Fibroblast of skin of right biceps (primary cell): ENCODE measurements at regions not wholly inside any gene's neighbourhood (a gene's known extent, or its start where the extent isn't known, plus 50 kb on each side); places are given as distances from the start of the nearest gene placed in this dataset.
A peak's percentile ranks its signal among the peaks of the same experiment; 100 is the strongest.

Experiments
- DNase-seq: peaks from one replicate; pipeline ENCODE4 v3.0.0-alpha.2; 2013

DNA sequence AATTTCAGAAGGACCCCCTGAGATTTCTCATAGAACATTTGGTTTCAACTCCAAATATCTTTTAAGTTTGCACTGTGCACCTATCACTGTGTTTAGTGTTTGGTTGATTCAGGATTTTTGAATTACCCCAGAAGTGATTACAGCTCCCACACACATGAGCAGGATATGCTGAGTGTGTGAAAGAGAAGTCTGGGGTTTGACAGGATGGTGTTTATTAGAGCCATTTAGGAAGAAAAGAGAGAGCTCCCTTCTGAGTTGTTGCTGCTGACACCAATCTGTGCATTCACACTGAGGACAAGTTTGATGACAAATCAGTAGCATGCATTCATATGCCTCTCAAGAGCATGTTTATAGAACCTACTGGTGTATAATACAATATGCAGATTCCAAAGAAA lies 118.1 kb downstream of the RPL22L1 start:
- DNase-seq = no peak

DNA sequence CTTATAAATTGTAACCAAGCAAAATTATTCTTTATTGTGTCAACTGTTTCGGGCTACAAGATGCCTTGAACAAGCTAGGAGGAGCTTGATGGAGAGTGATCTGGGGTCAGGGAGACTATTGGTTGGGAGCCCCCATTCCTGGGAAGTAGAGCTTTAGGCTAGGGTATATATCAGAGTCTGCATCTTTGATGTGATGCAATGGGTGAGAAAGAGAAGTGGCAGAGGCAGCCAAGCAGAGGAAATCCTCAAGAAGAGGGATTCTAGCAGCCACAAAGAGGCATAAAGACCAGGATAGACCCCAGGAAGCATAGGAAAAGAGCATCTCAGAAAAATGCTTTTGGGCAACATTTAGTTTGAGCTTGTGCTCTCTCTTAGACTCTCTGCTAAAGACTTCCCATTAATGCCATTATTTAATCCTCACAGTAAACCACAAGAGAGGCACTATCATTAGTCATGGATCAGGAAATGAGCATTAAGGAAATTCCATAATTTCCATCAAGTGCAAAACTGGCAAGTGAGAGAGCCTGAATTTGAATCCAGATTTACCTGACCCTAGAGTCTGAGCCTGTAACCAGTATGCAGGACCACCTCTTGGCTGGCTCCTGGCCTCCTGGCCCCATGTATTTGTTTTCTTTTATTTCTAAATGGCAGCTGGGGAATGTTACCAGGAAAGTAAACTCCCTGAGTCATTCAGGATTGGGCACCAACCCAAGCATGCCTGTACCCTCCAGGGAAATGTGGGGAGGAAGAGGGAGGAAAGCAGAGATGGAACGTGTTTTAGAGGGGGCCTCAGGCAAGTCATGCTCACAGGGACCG lies 118.7 kb downstream of the RPL22L1 start:
- DNase-seq = peak; percentile 99

DNA sequence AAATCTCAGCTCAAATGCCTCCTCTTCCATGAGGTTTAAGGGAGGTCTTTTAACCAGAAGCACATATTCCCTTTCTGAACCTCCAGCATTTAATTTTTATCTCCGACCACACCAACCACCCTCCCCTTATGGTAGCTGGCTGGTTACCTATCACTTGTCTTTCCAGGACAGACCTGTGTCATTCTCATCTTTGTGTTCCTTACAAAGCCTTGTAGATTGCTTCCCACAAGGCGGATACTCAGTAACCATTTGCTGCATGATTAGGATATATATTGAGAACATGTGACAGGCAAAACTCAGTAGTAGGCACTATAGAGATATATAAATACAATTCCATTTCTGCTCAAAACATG lies 119.5 kb downstream of the RPL22L1 start:
- DNase-seq = no peak

DNA sequence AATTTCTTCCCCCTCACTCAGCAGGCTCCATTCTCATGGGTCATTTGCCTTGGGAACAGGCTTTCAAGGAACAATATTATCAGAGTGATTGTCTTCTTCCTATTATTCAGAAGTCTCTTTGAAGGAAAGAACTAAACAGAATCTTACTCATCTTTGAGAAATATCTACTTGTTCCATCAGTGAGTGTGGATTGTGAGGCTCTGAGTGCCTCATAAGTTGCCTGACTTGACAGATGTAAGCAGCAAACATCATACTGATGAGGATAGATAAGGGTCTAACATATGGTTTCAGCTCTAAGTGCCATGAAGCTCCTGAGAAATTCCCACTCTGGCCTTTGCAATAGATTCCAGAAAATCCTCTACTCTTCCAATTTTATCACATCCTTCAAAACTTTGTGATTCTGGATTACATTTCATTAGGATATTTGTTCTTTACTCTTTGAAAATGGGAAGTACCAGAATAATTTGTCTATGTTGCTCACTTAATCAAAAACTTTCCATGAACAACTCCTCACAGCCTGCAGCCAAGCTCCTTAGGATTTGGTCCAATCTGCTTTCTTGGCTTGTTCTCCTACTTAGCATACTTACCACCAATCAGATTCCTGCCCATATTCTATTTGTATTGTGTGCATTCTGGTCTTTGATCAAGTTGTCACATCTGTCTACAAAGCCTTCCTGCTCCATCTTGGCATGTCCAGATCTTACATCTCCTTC lies 120.1 kb downstream of the RPL22L1 start:
- DNase-seq = peak; percentile 55

DNA sequence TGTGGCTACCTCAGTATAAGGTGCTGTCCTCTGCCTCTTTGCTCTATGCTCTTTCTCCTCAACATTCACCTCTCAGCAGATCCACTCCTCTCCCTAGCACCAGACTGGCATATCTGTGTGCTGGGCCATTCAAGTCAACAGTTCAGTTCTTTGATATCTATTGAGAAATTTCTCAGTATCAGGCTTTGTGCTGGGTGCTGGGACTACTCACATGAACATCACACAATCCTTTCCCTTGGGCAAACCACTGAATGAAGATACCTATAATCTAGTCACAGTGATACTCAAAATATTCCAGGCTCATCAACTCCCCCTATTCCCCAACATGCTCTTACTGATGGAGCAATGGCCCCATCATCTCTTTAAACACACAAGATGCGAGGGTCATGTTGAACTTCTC lies 120.8 kb downstream of the RPL22L1 start:
- DNase-seq = no peak

DNA sequence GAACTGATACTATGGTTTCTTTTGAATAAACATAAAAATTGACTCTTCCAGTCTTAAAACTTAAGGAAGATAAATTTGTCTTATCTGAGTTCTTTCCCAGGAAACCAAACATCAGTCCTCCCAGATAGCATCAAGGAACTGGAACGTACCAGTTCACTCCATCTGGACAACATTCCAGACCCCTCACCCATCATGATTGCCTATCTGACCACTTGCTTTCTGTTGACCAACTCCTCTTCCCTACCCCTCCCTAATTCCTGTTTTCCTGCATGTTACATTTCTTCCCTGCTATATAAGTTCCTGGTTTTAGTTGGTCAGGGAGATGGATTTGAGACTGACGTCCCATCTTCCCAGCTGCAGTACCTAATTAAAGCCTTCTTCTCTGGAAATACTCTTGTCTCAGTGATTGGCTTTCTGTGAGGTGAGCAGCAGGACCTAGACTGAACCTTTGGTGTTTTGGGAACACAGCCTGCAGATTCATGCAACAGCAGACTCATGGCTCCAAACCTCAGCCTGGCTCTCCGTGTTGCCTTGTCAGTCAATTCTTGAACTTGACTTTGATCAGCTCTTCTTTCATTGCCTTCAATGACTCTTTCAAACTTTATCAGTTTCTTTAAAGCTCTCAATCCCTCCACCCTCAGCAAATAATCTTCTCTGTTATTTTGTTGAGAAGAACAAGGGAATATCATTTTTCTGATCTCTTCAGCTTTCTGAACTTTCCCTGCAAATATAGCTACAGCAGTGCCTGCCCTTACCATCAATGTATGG lies 123.6 kb downstream of the RPL22L1 start:
- DNase-seq = no peak

DNA sequence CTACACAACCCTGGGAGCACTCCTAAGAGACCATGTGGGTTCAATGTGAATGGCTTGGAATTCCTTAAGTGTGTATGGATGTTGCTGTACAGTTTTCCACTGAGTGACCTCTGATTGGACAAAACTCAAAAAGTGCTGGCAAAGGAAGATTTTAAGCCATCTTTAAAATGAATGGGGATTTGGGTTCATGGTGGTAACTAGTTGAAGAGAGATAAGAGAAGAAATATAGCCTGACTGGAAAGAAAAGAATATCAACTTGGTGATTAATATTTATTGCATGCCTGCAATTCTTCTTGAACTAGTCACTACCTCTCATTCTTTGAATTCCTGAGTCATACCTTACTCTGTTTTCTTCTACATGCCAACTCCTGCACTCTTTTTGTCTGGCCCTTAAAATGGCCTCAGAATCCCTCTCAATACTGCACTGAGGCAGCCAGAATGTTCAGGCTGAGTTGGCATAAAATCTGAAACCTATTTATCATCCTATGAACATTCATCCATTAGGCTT lies 124.7 kb downstream of the RPL22L1 start:
- DNase-seq = peak; percentile 90

DNA sequence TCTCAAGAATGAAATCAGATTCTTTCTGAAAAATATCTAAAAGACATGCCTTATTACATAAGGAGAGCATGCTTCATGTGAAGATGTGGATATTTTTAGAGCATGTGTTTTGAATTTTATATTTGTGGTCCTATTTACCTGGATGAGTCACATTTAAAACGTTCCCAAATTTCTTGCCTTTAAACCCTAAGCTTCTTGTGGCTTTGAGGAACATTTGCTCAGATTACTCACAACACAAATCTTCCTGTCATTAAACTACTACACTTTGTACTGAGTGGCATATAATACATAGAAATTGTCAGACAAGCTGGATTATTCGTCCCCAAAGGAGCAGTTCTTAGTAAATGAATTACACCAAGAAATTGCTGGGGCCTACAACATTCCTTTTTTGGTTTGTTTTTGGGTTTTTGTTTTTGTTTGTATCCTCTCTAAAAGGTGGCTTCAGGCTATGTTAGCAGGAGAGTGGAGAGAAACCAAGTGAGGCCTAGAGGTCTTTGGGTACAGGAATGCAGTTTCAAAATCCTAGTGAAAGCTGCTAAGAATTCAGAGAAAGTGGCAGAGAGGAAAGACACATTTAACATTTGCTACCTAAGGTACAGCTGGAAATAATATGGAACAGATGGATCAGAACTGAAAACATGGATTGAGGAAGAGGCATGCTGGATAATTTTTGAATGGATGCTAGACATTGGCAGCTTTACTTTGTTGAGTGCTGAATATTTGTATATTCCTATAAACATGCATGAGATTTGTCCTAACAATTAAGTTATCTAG lies 128.1 kb downstream of the RPL22L1 start:
- peak; percentile 87 for DNase-seq

DNA sequence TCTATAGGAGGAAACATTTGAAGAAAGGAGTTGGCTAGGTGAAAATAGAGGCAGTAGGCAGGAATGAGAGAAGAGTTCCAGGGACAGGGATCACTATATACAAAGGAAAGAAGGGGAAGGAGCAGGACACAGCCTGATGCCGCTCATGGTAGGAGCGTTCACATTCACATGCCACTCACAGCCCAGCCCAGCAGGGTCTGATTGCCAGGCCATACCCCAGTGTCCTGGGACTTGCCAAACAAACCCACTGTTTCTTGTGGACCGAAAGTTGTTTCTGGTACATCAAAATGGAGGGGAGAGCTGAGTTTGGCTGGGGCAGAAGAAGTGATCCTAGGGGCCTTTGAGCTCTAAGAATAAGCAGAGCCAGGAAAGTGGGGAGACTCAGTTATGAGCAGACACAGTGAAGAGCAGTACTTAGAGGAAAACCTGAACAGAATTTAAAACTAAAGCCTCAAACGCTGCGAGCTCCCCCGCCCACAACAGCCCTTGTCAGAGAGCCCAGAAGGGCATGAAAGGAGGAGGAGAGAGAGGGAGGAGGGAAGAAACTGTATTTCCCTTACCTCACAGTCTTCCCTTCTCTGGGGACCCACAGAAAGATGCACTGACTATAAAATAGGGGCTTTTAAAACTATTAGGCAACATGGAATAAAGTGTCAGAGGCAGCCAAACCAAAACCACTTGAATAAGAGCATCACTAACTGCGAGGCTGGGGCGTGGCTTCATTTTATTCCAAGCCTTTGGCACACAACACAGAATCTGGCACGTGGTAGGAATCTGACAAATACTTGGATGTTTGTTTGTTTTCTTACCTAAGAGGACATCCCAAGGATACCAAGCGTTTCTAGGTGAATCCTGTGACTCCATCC lies 129.0 kb downstream of the RPL22L1 start:
- peak; percentile 89 for DNase-seq

DNA sequence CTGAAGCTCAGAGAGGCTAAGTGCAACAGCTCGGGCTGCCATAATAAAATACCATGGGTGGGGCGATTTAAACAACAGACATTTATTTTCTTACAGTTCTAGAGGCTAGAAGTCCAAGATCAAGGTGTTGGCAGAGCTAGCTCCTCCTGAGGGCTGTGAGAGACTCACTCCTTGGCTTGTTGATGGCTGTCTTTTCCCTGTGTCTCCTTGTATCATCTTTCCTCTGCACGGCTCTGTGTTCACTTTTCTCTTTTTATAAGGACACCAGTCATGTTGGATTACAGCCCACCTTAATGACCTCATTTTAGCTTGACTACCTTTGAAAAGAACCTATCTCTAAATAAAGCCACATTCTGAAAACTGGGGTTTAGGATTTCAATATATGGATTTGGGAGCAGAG lies 129.7 kb downstream of the RPL22L1 start:
- no peak for DNase-seq

DNA sequence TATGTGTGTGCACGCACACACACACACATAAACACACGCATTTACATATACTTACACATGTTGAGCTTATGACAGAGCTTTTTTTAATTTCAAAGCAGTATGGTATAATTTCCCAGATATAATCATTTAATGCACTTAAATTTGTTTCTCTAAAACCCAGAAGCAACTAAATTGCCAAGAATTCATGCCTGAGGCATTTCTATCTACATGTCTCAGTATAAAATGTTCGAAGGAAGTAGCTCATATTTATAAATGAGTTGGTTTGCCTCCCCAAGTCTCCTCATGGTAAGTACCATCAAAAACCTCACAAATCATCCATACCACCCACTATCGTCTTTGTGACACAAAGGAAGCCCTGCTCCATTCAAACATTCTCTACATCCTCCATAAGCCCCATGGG lies 130.6 kb downstream of the RPL22L1 start:
- no peak for DNase-seq

DNA sequence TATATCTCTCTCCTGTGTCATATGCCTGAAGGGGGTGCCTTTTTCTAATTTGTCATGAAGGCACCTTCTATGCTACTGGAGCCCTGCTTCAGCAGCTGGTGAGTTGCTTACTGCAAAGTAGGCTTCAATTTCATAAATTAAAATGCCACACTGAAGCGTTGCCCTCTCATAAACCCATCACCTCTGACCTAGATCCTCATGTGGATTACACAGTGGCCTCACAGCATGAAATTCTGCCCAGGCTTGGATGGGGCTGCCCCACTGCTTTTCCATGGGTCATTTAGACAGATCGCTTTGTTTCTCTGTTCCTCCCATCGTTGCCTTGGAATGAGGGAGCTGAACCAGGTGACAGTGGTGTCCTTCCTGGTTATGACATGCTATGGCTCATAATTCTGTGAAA lies 131.2 kb downstream of the RPL22L1 start:
- no peak for DNase-seq

DNA sequence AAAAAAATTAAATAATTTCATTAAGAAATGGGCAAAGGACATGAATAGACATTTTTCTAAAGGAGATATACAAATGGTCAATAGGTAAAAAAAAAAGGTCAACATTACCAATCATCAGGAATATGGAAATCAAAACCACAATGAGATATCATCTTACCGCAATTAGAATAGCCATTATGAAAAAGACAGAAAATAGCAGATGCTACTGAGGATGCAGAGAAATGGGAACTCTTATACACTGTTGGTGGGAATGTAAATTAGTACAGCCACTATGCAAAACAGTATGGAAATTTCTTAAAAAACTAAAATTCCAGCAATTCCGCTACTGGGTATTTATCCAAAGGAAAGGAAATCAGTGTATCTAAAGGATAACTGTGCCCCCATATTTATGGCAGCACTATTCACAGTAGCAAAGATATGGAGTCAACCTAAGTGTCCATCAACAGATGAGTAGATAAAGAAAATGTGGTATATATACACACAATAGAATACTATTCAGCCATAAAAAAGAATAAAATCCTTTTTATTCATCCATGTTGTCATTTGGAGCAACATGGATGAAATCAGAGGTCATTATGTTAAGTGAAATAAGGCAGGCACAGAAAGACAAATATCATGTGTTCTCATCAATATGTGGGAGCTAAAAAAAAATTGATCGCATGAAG lies 132.4 kb downstream of the RPL22L1 start:
- no peak for DNase-seq

DNA sequence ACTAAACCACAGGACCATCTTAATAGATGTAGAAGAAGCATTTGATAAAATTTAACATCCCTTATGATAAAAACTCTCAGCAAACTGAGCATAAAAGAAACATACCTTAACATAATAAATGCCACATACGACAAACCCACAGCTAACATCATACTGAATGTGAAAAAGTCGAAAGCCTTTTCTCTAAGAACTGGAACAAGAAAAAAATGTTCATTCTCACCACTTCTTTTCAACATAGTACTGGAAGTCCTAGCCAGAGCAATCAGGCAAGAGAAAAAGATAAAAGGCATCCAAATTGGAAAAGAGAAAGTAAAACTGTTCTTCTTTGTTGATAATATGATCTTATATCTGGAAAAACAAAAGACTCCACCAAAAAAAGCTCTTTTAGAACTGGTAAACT lies 134.2 kb downstream of the RPL22L1 start:
- no peak for DNase-seq

DNA sequence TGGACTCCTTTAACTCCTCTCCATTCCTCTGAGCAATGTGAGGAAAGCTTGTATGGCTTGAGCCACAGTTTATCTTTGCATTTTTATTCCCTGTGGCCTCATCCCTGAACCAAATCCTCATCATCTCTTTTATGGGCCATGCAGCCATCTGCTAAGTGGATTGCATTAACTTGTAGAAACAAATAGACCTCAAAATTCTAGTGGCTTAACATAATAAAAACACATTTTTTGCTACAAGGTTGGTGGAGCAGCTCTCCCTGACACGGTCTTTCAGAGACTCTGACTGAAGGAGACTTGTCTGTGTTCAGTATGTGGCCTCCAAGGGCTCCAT lies 135.3 kb downstream of the RPL22L1 start:
- DNase-seq = no peak

DNA sequence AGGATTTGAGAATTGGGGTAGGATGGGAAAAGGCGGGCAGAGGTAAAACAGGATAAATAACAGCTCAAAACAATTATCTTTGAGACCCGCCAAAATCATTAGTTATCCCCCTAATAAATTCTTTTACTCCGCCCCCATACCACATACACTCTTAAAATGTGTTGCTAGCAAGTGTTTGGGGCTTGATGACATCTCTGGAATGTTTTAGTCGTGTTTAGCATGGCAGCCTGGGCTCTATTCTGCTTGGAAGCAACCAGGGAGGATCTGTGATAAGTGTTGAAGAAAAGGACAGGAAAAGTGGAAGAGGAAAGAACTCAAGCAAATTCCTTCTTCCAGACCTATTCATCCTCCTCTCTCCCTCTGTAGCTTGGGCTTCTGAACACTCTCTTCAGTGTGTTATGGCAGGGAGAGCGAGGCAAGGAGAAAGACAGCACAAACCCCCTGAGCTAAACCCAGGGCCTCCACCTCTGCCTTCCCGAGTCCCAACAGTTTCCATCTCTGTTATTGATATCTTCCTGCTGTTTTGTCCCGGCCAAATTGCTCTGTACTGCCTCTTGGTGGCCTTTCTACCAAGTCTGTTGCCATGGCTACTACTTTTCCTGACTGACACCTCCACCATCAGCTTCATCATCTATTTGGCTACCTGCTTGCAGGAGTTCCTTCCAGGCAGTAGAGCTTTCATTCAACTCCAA lies 135.8 kb downstream of the RPL22L1 start:
- DNase-seq = peak; percentile 41

DNA sequence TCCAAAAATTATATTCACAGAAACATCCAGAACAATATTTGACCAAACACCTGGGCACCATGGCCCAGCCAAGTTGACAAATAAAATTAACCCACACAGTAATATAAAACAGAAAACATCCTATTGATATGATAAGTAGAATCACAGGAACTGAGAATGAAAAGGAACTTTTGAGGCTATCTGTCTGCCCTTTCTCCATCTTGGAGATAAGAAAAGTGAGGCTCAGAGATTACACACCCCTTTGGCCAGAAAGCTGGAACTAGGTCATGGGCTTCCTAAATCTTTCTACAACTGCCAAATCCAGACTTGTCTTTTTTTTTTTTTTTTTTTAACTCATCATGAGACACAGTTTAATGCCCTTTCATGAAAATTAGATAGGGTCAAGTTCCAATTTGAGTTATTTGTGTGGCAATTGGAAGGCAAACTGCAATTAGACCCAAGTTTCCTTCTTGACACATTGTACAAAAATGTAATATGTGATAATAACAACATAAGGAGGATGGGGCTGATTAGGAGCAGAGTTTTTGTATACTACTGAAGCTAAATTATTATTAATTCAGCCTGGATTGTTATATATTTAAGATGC lies 137.2 kb downstream of the RPL22L1 start:
- peak; percentile 64 for DNase-seq

DNA sequence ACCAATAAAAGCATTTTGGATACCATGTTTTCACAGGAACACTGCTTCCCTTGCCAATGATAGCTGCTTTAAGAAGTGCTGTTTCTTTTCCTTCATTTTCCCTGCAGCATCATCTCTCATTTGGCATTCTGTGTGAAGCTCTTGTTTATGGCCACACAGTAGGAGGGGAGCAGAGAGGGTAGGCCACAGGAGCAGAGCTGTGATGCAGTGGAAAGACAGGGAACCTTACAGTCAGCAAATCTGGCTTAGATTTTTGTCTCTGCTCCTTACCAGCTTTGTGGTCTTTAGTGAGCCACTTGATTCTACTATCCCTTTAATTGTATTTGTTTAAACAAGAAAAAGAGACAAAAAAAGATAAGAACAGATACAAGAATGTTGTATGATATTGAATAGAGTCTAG lies 138.7 kb downstream of the RPL22L1 start:
- no peak for DNase-seq

DNA sequence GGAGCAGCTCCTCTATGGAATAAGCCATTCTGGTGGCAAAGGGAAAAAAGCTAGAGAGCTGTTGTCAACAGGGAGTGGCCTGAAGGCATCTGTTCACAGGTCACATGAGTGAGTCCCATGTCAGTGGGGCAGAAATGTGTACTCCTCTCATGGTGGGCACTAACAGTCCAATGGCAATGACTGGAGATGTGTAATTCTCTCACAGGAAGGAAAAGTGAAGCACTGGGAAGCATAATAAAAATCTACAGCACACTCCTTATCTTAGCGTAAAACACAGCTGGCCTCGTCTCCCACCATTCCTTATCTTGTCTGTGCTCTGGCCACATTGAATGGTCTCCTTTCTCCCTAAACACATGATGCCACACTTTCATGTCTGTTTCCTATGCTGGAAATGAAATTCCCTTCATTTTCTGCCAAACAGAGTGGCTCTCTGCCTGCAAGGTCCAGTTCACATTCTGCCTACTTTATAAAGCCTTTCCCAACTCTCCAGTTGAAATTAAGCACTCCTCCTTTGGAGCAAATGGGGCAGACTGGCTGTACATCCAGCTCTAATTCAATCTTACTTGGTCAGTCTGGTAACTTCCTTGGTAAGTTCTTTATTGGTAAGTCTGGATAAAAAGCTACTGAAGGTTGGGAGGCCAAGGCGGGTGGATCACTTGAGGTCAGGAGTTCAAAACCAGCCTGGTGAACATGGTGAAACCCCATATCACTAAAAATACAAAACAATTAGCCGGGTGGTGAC lies 139.8 kb downstream of the RPL22L1 start:
- no peak for DNase-seq

DNA sequence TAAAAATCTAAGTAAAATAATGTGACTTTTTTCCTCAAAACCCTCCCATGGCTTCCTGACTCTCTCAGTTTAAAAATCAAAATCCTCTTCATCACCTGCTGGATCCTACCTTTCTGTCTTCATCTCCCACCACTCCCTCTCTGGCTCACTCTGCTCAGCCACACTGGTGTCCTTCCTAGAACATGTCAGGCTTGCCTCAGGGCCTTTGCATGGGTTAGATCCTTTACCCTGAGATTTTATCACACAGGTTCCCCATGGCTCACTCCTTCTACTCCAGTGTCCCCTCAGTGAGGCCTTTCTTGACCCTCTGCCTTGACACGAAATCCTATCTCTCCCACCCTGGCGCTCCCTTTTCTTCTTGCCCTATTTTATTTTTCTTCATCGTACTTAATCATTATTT lies 141.8 kb downstream of the RPL22L1 start:
- DNase-seq = no peak
